Suppressor macrophage treated with lipopolysaccharide for 4 hours (primary cell): ENCODE measurements at regions not wholly inside any gene's neighbourhood (a gene's known extent, or its start where the extent isn't known, plus 50 kb on each side); places are given as distances from the start of the nearest gene placed in this dataset.
"Not testable (repeated sequence)": the region's sequence is repeated elsewhere in the genome, so short reads cannot be mapped to it uniquely, and the experiment has no call there.

Source experiments
- DNase-seq: peaks from one replicate; pipeline ENCODE4 v3.0.0-alpha.2; 2020

DNA sequence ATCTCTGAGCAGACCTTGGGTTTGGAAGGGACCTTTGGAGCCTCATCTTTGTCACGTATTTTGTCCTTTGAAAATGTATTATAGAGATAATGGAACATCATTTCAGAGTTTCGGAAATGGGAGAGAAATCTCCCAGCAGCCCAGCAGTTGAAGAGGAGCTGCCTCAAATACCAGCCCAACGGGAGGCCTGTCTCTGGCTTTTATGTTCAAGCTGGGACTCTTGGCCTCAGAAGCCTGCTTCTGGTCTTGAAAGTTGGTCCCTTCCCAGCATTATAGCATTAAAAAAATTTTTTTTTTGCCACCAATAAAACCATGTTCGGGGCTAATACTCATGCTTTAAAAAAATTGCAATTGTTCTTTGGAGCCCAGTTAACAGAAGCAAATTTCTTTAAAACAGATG, 73.4 kb upstream of the CTBP2 start:
- DNase-seq = no peak

DNA sequence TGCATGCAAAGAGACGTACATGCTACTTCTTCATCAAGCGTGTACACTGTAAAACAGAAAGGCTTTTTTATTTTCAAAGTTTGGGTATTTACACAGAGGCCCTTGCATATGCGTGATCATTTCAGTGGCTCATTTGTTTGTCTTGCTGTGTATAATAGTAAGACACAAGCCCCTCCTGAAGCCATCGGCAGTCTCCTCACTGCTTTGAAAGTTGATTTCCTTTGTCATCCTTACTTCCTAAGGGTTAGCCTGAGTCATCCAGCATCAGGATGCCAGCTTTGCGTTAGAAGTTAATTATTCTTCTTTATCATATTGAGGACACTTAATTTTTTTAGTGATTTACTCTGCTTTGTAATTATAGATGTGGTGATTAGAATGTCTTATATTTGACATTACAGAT, 72.5 kb upstream of the CTBP2 start:
- DNase-seq = no peak

DNA sequence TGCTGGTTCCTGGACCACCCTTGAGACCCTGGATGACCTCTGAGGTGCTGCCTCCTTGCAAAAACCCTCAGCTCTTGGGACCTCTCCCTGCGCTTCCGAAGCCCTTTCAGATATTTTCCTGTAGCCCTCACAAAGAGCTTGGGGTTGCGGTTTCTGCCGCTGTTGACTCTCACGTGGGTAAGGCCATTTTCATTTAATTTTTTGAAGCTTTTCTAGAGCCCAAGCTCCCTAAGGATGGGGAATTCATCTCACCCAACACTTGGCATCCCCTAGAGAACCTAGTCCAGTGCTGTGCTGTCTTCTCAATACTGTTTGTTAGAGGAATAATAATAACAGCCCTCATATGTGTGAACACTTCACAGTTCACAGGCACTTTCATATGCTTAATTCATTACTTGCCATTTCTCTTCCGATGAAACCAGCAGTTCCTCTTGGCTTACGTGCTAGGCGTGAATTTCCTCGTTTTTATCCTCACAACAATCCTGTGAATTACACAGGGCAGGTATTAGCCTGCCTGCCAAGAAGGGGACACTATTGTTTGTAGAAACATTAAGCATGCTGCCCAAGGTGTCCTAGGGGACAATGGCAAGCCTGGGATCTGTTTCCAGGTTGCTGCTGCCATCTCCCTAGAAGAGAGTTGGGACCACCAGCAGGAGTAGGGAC, 71.6 kb upstream of the CTBP2 start:
- no peak for DNase-seq

DNA sequence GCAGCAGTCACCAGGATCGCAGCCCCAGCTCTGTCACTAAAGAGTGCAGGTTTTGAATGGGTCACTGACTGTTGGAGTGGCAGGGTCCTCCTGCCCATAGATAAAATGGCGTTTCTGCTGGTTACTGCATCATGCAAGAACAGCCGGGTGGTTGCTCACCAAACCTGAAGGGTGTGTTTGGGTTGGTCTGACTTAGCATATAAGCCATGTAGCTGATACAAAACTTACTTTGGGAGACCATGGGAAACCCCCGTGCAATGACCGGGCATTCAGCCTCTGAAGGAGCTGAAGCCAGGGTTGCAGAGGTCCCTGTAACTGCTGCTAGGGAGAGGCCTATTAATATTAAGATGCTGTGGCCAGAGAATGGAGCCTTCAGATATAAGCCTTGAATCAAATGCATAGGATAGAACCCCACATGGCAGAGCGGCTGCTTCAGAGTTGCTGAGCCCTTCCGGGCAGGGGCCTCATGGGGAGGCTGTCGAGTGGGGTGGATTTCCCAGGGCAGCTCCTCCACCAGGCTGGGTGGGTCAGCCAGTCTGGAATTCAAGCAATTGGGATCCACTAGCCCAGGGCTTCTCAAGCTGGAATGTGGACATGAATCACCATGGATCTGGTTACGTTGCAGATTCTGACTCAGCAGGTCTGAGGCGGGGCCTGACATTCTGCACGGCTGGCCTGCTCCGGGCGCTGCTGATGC, 70.9 kb upstream of the CTBP2 start:
- no peak for DNase-seq

DNA sequence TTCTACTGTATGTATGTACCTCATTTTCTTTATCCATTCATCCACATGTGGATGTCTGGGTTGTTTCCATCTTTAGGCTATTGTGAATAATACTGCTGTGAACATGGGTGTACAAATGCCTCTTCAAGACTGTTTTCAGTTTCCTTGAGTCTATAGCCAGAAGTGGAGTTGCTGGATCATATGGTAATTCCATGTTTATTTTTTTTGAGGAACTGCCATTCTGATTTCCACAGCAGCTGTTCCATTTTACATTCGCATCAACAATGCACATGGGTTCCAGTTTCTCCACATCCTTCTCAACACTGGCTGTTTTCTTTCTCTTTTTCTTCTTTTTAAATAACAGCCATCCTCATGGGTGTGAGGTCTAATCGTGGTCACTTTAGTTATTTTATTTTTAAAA, 69.9 kb upstream of the CTBP2 start:
- no peak for DNase-seq

- not testable (repeated sequence) for DNase-seq
Measured at GRCh38 chr10:125228245-125228940, 68.0 kb upstream of the CTBP2 start.

DNA sequence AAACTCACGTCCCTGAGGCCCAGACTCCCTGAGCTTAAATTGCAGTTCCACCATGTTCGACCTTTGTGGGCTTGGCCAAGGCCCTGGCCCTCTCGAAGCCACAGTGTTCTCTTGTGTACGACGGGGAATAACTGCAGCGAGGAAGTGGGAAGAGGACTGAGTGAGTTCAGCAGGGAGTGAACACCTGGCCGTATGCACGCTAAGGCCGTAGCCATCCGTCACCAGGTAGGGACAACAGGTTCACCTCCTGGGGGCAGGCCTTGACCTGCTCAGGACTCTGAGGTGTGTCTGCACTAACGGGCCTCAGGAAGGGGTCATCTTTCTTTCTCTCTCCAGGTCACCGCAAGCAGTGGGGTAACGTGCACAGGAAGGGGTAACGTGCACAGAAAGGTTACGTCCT, 67.2 kb upstream of the CTBP2 start:
- no peak for DNase-seq

DNA sequence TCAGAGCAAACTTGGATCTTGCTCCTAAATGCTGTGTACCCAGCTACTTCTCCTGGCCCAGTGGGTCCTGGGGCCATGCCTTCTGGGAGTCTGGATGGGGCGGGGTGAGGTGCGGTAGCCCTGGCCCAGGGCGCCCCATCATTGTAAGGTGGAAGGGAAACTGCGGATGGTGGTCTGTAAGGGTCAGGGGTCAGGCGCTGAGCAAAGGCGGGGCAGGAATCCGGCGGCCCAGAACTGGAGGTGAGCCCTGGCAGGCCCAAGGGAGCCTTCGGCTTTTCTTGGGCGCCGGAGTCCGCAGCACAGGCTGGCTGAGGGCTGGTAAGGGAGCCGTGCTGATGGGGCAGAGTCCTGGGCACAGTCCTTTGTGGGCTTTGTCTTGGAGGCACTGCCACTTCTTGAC, 66.5 kb upstream of the CTBP2 start:
- no peak for DNase-seq

DNA sequence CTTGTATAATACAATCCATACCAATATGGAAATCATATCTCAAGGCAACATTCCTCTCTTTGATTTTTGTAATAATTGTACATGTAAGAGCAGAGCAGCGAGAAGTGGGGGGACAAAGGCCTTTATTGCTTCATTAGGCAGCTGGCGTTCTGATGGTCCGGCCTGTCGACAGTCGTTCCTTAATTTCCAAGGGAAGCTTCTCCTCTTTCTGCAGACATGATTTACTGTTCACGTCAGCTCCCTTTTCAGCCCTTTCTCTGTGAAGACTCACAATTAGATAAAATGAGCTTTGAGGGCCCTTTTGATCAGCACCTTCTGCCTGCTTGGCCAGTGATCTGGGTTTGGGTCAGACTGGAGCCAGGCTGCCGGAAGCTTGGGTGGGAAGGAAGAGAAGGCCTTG, 65.6 kb upstream of the CTBP2 start:
- DNase-seq = no peak

GRCh38 chr10:125225051-125225450, 64.7 kb upstream of the CTBP2 start:
- DNase-seq = no peak

DNA sequence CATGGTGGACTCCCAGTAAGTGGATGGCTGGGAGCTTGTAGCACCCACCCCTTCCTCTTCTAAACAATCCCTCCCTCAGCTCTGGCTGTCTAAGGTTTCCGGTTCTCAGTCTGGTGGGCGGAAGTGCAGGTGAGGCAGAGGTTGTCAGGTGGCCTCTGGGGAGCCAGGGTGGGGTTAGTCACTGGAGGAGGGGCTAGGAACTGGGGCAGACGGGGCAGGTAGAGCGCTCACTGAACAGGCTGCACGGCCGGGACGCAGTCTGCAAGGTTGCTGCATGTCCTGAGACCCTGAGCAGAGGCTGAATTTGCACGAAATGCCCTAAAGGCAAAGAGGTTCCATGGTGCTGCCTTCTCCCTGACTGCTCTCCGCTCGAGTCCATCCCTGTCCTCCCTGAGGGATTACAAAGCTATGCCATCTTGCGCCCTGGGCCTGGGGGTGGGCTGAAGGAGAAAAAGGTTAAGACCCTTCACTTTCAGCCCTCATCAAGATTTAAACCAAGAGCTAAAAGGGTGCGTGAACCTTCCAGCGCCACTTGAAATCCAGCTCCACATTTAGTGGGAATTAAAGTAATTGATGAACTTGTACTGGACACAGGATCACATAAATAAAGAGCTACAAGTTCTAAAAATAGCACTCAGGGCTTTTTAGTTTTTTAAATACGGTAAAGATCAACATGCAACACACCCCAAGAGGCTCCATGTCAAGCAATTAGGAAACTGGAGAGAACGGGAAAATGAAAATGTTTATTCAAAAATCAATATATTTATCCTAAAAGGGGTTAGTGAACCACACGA, 62.3 kb upstream of the CTBP2 start:
- DNase-seq = no peak

DNA sequence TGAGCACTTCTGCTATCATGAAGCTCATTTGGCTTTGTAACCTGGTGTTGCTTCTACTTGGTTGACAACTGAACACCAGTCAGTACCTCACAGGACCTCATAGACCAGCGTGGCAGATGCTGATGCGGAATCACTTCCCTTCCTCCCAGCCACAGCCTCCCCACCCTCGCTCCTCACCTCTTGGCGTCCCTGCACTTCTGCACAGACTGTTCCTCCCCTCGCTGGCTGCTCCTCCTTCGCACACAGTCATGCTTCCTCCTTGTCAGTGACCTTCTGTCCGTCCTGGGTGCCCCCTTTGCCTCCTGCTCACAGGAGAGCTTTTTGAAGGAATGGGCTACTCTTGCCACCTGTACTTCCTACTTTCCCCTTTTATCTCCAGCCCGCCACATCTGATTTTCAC, 61.4 kb upstream of the CTBP2 start:
- DNase-seq = no peak

DNA sequence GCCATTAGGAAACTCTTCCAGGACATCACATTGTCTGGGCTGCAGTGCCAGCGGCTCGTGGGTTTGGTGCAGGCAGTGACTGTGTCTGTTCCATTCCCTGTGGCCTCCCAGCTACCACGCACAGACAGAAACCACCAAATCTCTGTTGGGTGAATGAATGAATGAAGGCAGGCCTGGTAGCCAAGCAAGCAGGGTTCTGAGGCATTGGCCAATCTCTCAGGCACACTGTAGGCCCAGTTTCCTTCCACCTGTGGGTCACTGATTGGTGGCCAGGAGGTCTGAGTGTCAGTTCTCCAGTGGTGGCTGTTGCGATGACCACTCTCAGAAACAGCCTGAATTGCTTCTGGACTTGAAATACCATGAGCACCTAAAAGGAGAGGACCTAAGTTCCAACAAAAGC, 59.4 kb upstream of the CTBP2 start:
- DNase-seq = no peak

DNA sequence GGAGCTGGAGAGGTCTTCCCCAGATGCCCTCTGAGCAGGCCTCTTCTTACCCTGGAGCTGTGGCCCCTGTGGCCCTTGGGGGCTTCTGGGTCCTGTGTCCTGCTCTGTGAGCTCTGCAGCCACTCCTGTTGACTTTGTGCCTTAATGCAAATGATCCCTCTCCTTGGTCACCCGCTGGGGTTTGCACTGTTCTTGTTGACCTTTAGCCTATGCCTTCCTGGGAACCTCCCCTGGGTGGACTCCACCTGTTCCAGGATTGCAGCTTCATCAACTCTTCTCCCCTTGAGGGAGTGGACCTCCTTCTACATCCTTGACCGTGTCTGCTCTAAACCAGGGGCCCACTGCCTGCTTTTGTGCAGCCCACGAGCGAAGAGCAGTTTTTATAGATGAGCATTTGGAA, 58.6 kb upstream of the CTBP2 start:
- DNase-seq = no peak

GRCh38 chr10:125217990-125218675, 57.8 kb upstream of the CTBP2 start:
- DNase-seq = no peak

DNA sequence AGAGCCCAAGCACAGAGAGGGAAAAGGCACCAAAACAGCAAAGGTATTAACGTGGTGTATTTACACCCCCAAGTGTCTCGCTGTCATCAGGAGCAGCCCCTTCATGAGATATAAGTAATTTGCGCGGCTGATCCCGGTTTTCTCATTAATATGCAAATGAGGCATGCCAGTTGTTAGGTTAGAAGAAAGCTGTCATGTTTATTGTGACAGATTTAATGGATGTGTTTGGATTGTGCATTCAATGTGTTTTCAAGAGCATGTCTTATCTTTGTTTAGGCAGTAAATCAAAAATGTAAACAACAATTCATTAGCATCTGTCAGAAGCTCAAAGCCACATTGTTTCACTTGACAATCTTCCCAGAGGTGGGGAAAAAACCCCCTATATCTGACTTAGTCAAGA, 56.5 kb upstream of the CTBP2 start:
- no peak for DNase-seq

DNA sequence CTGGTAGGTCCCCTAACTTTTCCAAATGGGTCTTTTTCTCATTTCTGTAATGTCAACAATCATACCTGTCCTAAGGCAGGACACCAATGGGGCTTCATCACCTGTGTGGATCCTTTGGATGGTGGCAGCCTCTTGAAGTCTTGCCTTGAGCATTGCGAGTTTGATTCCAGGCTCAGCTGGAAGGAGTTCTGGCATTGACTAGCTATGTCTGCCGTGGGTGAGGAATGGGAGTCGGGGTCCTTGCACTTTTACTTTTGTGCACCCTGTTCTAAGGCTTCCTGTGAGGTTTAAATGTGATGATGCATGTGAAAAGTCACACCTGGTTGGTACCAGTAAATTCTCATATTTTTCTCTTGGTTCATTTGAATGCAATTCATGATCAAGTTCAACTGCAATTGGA, 55.9 kb upstream of the CTBP2 start:
- DNase-seq = no peak

- DNase-seq = no peak
Measured at GRCh38 chr10:125214283-125214570, 53.9 kb upstream of the CTBP2 start.

DNA sequence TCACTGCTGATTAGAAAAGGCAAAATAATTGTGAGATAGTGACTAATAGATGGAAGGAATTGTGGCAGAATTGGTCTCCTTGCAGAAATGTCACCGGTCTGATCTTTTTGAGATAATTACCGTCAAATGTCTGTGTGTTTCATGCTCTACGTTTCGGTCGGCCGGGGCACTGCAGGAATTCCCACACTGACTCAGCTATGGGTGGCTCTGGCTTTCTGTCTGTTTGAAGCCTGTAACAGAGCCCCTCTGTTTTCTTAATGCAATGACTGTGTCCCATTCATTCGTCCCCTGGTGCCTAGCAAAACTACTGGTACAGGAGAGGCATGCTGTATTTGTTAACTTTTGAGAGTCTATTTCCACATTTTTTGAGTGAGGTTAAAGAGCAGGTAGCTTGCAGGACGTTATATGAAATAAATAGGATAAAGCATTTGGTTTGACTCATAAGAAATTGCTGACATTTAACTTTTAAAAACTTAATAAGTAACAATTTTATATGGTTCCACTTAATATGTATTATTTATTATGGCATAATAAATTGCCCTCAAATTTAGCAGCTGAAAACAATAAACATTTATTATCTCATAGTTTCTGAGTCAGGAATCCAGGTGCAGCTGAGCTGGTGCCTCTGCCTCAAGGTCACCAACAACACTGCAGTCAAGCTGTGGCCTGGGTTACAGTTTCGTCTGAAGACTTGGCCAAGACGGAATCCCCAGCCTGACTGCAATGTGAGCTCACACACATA, 53.3 kb upstream of the CTBP2 start:
- no peak for DNase-seq

DNA sequence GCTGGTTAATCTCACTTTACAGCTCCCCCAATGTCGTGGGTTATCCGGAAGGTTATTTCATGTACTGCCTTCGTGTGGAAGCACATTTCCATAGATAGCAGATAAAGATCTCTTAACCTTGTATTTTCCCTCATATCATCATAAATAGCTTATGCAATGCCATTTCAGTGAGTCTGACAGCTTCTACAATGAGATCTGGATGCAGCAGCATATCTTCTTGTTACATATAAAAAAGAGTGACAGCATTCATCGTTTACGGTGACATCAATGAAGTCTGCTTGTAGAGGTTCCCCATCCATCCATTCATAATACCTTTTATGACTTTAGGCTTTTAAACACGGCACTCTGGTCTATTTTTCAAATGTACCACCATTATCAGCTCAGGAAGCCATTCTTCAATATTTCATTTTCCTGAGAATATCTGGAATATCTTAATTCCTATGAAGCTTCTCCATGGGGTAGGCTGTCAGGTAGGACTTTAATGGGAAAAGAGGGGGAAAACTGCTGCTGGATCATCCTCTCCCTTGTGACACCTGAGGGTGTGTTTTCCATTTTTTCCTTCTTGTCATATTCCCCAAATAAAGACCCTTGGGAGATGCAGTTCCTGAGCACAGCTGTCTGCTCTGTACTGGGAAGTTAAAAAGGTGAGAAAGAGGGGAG, 51.9 kb upstream of the CTBP2 start:
- no peak for DNase-seq
